Posterior vena cava (tissue), 2 donors: ENCODE measurements at regions not wholly inside any gene's neighbourhood (a gene's known extent, or its start where the extent isn't known, plus 50 kb on each side); places are given as distances from the start of the nearest gene placed in this dataset.
"Not testable (repeated sequence)": the region's sequence is repeated elsewhere in the genome, so short reads cannot be mapped to it uniquely, and the experiment has no call there.

Experiments used
- DNase-seq: peaks from one replicate; pipeline ENCODE4 v3.0.0-alpha.2; 2020; ENCODE audit warnings: low spot score
- intact Hi-C, 2 donors: fragments of 100-400 bp; cut with DNase I; formaldehyde crosslinking; loops; one replicate each; pipeline versions ENCODE4 v1.14.1 to v1.14.2; 2022 to 2023
- donor health status: DM: yes; HTN: yes; CAD: no.
- donor health status: DM: yes; HTN: yes; CAD: no.

DNA sequence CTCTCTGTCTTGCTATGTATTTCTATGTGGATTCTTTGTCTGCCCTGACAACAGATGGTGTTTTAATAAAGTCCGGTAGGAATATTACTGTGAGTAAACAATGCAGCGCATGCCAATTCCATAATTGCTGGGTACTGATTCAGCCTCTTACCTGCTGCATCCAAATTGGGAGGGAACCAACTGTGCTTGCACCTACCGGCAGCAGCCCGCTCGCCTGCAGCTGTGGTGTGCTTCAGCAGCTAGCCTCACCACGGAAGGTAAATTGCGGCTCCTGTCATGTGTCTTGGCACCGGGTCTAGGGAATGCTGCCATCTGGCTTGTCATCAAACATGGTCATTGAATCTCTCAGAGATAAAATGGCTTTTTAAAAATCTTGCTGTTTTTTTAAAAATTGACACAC lies 704.8 kb upstream of the SLC35B3 start:
- no peak for DNase-seq
- intact Hi-C loops, result no loop called here

- intact Hi-C loops, result no loop called here
- no peak for DNase-seq
Measured at GRCh38 chr6:9139746-9140145, 704.4 kb upstream of the SLC35B3 start.

GRCh38 chr6:9138936-9139335 lies 703.6 kb upstream of the SLC35B3 start:
- intact Hi-C loops, result no loop called here
- DNase-seq, result no peak

DNA sequence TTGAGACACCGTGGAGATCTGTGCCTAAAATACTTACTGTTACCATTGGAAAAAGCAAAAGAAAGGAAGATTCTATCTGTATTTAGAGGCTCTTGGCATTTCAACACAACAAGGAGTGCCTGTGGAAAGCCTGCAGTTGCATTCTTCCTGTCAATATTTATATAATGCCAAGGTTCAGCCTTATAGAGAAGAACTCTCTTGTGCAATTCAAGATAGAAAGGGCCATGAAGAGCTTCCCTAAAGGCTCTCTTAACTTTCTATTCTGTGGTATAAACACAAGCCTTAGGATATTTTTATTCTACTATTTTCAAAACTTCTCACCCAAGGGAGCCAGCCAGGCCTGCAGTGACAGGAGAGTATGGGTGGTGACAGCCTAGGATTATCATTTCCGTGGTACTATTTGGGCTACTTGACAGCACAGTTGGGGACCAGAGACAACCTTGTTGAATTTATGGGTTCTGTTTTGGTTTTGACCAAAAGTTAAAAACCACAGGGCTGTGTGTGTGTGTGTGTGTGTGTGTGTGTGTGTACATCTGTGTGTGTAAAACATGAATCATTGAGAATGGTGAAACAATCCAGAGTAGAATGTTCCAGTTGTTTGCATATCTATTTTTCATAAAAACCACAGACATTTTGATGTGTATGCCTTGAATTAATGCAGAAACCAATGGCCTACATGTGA lies 700.9 kb upstream of the SLC35B3 start:
- no peak for DNase-seq
- intact Hi-C loops, result no loop called here

DNA sequence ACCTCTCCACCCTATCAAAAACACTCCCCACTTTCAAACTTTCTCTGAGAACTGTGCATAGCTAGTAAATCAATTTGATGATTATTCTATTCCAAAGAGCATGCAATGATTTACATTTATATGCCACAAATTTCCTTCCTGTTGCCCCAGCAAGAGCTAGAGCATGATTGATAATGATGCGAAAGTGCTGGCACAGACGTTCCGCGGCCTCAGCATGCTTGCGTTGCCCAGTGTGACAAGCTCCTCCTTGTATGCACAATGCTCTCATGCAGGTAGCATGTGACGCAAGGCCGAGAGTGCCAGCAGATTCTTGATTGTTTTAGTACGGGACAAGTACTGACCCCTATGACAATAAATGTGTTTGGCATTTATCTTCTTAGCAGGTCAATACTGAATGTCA lies 696.3 kb upstream of the SLC35B3 start:
- intact Hi-C loops, result no loop called here
- DNase-seq, result no peak

DNA sequence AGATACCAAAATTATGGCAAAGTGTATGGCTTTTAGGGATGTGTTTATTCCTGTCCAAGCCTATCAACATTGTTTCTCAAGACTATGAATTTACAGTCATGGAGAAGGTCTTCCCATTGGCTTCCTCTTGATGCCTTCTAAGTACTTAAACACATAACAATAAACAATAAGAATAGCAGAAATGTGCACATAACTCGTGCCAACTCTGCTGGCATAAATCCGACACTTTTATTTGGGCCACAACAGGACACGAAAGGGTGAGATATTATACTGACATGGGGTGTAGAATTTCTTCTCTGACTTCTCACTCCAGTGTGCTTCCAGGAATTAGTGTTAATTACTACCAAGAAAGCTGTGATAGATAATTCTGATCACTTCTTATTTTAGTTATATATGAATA lies 695.9 kb upstream of the SLC35B3 start:
- intact Hi-C loops, result no loop called here
- no peak for DNase-seq

GRCh38 chr6:9128970-9129369 lies 693.6 kb upstream of the SLC35B3 start:
- no peak for DNase-seq
- intact Hi-C loops, result no loop called here

DNA sequence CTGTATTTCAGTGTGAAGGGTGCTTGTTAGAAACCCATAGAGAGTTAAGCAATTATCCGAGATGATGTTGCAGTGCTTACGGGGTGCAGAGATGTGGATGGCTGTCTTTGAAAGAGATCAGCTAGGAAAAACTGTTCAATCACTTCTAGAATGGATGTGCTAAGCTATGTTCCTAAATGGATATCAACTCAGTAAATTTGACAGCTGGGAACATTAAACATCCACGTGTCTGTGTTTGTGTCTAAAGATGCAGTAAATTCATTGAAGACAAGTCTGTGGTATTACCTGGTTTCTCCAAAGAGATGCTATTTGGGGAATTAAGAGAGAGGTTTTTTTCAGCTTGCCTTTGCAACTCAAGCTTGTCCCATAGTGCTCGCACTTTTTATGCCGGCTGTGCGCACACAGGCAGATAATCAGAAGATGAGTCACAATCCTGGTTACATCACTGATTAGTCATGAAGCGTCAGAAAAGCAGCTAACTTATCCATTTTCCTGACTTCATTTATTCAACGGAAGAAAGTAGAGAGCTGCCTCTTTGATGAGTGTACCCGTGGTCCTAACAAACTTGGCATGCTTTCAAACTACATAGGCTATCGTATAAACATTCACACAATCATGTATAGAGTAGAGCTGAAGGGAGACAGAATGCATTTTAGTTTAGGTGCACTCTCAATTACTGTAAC lies 691.7 kb upstream of the SLC35B3 start:
- intact Hi-C loops, result loop anchor here in 1 of 2 donors (2.0 kb wide), 1 partner anchor 54 kb away; no protein-coding TSS in a partner anchor
- no peak for DNase-seq

DNA sequence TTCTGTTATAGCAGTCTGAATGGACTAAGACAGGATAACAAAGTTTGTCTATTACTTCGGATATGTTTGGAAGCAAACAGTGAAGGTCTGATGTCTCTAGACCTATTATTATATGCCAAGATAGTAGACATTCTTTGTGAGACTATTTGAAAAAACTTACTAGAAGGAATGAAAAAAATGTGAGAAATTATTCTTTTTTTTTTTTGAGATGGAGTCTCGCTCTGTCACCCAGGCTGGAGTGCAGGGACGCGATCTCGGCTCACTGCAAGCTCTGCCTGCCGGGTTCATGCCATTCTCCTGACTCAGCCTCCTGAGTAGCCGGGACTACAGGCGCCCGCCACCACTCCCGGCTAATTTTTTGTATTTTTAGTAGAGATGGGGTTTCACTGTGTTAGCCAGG lies 690.7 kb upstream of the SLC35B3 start:
- intact Hi-C loops, result loop anchor here in 1 of 2 donors (2.0 kb wide), 1 partner anchor 53 kb away; no protein-coding TSS in a partner anchor
- DNase-seq, result not testable (repeated sequence)

- DNase-seq, result no peak
- intact Hi-C loops, result no loop called here
Measured at GRCh38 chr6:9121549-9121948, 686.2 kb upstream of the SLC35B3 start.

DNA sequence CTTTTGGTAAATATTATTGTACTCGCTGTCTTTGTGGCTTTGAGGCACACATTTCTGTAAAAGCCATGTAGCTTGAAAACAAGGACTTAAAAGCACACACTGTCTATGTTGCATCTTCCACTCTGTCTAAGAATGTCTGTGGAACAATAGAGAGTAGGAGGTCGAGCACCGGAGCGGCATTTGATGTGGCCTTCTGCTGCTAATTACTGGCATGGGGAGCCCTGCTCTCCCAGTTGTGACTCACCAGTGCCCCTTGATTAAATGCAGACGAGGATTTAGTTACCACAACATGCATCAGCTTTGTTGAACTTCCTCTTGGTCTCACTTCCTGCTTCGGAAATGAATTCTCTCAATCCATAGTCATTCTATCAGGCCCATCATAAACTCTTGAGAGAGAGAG lies 680.7 kb upstream of the SLC35B3 start:
- intact Hi-C loops, result no loop called here
- DNase-seq, result no peak

GRCh38 chr6:9112544-9112943 lies 677.2 kb upstream of the SLC35B3 start:
- no peak for DNase-seq
- intact Hi-C loops, result no loop called here

DNA sequence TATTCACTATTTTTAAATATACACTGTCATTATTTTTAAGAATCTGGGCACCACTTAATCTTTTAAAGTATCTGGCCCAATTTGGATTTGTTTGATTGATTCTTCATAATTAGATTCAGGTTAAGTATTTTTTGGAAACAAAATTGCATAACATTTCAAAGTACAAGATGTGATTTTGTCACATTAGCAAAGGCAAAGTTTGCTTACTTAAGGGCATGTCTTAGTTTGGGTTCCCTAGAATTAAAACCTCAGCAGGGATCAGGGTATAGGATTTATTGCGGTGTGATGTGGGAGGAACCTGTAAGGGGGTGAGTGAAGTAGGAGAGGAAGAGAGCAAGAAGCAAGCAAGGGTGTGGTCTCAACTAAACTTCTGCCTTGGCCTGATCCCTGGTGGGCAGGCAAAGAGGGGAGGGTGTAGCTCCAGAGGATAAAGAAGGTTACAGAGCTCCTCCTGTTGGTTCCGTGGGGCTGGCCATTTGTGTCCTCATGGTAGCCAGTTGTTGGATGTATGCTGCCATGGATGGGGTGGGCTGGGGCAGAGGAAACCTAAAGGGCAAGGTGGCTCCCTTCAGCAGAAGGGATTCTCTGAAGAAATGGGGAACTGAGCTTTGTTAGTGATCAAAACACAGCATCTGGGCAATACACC lies 668.7 kb upstream of the SLC35B3 start:
- no peak for DNase-seq
- intact Hi-C loops, result no loop called here

- DNase-seq, result no peak
- intact Hi-C loops, result no loop called here
Measured at GRCh38 chr6:9101920-9102319, 666.6 kb upstream of the SLC35B3 start.

DNA sequence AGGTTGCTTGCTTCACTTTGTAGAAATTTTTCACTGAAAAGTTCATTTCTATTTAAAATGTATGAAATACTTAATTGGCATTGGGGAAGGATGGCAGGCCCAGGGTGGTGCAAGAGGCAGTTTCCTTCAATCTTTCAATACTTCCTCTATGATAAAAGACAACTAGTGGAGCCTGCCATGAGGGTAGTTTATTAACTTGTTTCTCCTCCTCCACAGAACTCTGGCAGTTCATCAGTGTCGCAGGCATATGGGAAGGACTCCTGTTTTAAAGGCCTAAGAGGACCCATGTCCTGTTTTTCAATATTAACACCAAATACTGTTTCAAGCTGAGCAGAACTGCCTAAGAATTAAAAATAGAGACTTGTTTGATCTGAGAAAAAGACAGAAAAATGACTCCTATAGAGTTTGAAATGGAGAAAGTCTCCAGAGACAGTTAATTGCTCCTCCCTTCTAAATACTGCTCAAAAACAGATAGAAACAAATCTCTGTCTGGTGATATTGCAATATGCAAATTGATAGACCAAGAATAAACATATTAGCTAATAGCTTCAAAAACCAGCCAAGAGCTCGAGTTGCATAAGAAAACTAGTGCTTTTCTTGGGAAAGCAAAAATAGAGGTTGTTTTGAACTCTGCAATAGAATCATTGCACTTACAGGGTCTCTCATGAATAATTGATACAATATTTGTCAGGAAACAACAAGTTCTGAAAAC lies 665.7 kb upstream of the SLC35B3 start:
- intact Hi-C loops, result no loop called here
- no peak for DNase-seq

DNA sequence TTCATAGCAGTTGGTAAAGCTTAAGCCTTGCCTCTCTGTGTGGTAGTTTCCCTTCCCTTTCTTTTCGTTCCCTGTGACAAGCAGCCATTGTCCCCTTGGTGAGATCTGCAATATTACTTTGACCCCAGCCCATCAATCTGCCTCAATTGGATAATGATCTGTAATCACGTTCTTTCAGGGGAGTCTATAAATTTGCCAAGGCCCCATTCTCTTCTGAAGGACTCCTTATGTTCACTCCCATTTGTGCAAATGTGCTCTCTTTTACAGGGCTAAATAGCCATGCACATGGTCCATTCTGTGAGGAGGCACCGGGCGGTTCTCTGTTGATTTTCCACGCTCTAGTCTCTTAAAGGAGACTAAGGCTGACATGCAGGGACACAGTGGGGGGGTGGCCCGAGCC lies 660.4 kb upstream of the SLC35B3 start:
- intact Hi-C loops, result no loop called here
- no peak for DNase-seq

DNA sequence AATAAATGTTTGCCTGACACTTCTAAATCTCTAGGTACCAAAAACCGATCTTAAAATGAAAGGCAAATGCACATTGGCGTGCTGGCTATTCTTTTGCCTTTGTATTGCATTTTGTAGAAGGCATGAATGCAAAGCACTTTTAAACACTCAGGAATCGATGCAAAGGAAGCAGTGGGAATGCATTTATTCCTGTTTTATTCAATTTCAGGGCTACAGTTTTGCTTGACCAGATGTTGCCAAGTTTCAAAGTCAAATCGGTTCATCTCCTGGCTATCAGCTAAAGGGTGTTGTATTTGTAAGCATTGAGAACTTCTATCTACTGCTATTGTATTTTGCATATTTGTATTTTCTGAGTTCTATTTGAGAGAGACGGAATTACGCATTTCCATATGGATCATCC lies 659.8 kb upstream of the SLC35B3 start:
- DNase-seq, result no peak
- intact Hi-C loops, result no loop called here

DNA sequence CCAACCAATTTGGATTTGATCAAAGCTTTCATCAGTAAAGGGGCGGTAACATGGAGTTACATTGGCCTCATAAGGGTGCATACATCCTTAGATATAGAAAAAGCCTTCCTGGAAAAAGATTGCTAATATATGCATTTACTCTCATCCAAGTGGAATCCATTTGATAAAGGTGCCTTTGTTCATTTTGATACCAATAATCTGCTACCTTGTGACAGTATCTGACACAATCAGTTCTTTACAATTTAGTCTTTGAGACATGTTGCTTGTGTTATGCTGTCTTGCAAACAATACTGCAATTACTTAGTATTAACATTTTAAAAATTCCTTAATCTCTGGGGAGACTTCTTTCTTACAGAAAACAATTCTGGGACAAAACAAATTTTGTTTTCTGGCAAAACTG lies 654.4 kb upstream of the SLC35B3 start:
- intact Hi-C loops, result no loop called here
- no peak for DNase-seq

- no peak for DNase-seq
- intact Hi-C loops, result no loop called here
Measured at GRCh38 chr6:9087470-9087869, 652.1 kb upstream of the SLC35B3 start.

DNA sequence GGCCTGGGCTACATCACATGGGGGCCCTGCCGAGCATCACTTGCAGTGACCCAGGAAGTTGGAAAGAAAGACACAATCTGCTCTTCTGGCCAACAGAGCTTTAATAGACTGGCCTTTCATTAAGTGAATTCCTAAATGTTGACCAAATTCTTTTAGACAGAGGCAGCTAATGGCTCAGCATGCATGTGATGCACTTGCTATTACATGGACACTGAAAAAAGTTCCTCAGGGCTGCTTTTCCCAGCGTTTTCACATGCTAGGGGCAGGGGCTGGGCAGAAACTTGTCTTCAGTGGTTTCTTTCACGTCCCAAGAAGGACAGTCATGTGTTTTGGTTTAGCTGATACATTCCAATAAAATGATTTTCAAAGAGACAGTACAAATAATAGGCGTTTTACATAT lies 651.0 kb upstream of the SLC35B3 start:
- no peak for DNase-seq
- intact Hi-C loops, result no loop called here
